DND-41 (cell line): ENCODE measurements at regions not wholly inside any gene's neighbourhood (a gene's known extent, or its start where the extent isn't known, plus 50 kb on each side); places are given as distances from the start of the nearest gene placed in this dataset.

Experiments
- EZH2 ChIP-seq: IDR thresholded peaks from 3 replicates; pipeline ENCODE4 v1.6.1; 2012; ENCODE audit warnings: borderline replicate concordance, low read depth, mild to moderate bottlenecking, moderate library complexity, low read length, inconsistent platforms; ENCODE audit not compliant: severe bottlenecking
- TF ChIP-seq, protein P1 (sequence below): IDR thresholded peaks from 2 replicates; pipeline ENCODE4 v1.5.1; 2012; ENCODE audit warnings: borderline replicate concordance, low read length, moderate library complexity, mild to moderate bottlenecking; ENCODE audit not compliant: poor library complexity, severe bottlenecking; ENCODE audit errors: extremely low read depth

DNA sequence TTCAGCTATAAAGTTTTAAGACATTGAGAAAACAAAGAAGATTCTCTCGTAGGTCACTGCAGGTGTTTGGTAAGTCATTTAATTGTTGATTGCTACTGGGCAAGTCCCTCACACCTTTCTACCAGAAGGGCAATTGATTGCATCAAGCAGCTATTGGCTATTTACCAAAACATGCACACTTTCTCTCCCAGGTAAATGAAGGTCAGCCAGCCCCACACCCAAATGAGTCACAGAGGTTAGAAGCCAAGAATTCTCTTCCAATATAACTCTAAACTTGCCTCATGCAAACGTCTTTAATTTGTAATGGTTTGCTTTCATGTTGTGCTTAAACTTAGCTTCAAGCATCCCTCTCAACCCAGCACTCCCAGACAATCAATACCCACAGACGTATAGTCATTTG is 475.3 kb upstream of the ADGRL2 start:
- TF ChIP-seq, protein P1, sequence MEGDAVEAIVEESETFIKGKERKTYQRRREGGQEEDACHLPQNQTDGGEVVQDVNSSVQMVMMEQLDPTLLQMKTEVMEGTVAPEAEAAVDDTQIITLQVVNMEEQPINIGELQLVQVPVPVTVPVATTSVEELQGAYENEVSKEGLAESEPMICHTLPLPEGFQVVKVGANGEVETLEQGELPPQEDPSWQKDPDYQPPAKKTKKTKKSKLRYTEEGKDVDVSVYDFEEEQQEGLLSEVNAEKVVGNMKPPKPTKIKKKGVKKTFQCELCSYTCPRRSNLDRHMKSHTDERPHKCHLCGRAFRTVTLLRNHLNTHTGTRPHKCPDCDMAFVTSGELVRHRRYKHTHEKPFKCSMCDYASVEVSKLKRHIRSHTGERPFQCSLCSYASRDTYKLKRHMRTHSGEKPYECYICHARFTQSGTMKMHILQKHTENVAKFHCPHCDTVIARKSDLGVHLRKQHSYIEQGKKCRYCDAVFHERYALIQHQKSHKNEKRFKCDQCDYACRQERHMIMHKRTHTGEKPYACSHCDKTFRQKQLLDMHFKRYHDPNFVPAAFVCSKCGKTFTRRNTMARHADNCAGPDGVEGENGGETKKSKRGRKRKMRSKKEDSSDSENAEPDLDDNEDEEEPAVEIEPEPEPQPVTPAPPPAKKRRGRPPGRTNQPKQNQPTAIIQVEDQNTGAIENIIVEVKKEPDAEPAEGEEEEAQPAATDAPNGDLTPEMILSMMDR: no peak
- TF ChIP-seq EZH2: no peak
